HepG2 (cell line): ENCODE measurements at regions not wholly inside any gene's neighbourhood (a gene's known extent, or its start where the extent isn't known, plus 50 kb on each side); places are given as distances from the start of the nearest gene placed in this dataset.

Source experiments
- EZH2 ChIP-seq: conservative IDR thresholded peaks from 2 replicates; pipeline ENCODE4 v1.6.1; 2012; ENCODE audit warnings: mild to moderate bottlenecking, low read depth, low read length, moderate library complexity
- MYC ChIP-seq: sonication (generic); formaldehyde crosslinking; IDR thresholded peaks from 2 replicates; pipeline ENCODE4 v1.9.0; 2021; ENCODE audit warnings: missing genetic modification reagents, borderline replicate concordance
- PITX1 ChIP-seq: sonication (generic); formaldehyde crosslinking; IDR thresholded peaks from 2 replicates; pipeline ENCODE4 v1.5.1; 2020; ENCODE audit warnings: mild to moderate bottlenecking, missing genetic modification reagents
- POLR2AphosphoS5 ChIP-seq: IDR thresholded peaks from 2 replicates; pipeline ENCODE4 v1.6.1; 2012; ENCODE audit warnings: low read depth, low read length
- ZNF367 ChIP-seq: sonication (generic); formaldehyde crosslinking; IDR thresholded peaks from 2 replicates; pipeline ENCODE4 v1.4.0; 2020; ENCODE audit warnings: missing genetic modification reagents, borderline replicate concordance
- ZNF44 ChIP-seq: sonication (generic); formaldehyde crosslinking; IDR thresholded peaks from 2 replicates; pipeline ENCODE4 v1.5.1; 2020; ENCODE audit warnings: mild to moderate bottlenecking, missing genetic modification reagents

- TF ChIP-seq MYC (no peak), PITX1 (CRISPR knock-in tag) (no peak), EZH2 (no peak), ZNF367 (no peak), ZNF44 (no peak), POLR2AphosphoS5 (no peak)
Observed at GRCh38 chr10:109778993-109779392, 144.3 kb downstream of the XPNPEP1 start.
